Smooth muscle cell of the brain vasculature (primary cell): ENCODE measurements at regions not wholly inside any gene's neighbourhood (a gene's known extent, or its start where the extent isn't known, plus 50 kb on each side); places are given as distances from the start of the nearest gene placed in this dataset.
"Not testable (repeated sequence)": the region's sequence is repeated elsewhere in the genome, so short reads cannot be mapped to it uniquely, and the experiment has no call there.

Experiments used
- DNase-seq: peaks from one replicate; pipeline ENCODE4 v3.0.0-alpha.2; 2012; ENCODE audit warnings: low read depth, low spot score

GRCh38 chr2:88996588-88996987 lies 305.1 kb downstream of the RPIA start:
- not testable (repeated sequence) for DNase-seq

- no peak for DNase-seq
These were observed 307.9 kb downstream of the RPIA start for GRCh38 chr2:88999365-88999764.

- DNase-seq = no peak
These were observed 308.8 kb downstream of the RPIA start for GRCh38 chr2:89000235-89000634.

GRCh38 chr2:89004238-89004637 lies 312.8 kb downstream of the RPIA start:
- DNase-seq = not testable (repeated sequence)

- not testable (repeated sequence) for DNase-seq
These were observed 329.1 kb downstream of the RPIA start for GRCh38 chr2:89020566-89020965.

- DNase-seq = not testable (repeated sequence)
These were observed 334.8 kb downstream of the RPIA start for GRCh38 chr2:89026296-89026695.

GRCh38 chr2:89027115-89027514 lies 335.6 kb downstream of the RPIA start:
- DNase-seq = not testable (repeated sequence)

- DNase-seq = not testable (repeated sequence)
These were observed 336.1 kb downstream of the RPIA start for GRCh38 chr2:89027536-89027935.

- DNase-seq = not testable (repeated sequence)
These were observed 337.8 kb downstream of the RPIA start for GRCh38 chr2:89029257-89029656.

- not testable (repeated sequence) for DNase-seq
These were observed 356.9 kb downstream of the RPIA start for GRCh38 chr2:89048138-89049066.

- DNase-seq = not testable (repeated sequence)
These were observed 367.1 kb downstream of the RPIA start for GRCh38 chr2:89058616-89059015.

GRCh38 chr2:89061174-89061573 lies 369.7 kb downstream of the RPIA start:
- not testable (repeated sequence) for DNase-seq

GRCh38 chr2:89076771-89077170 lies 385.3 kb downstream of the RPIA start:
- not testable (repeated sequence) for DNase-seq

- DNase-seq = not testable (repeated sequence)
These were observed 401.4 kb downstream of the RPIA start for GRCh38 chr2:89092911-89093310.

- not testable (repeated sequence) for DNase-seq
These were observed 403.6 kb downstream of the RPIA start for GRCh38 chr2:89095060-89095459.

- DNase-seq = not testable (repeated sequence)
These were observed 411.1 kb downstream of the RPIA start for GRCh38 chr2:89102587-89102986.

- not testable (repeated sequence) for DNase-seq
These were observed 415.0 kb downstream of the RPIA start for GRCh38 chr2:89106369-89107019.

GRCh38 chr2:89112434-89112833 lies 421.0 kb downstream of the RPIA start:
- DNase-seq = not testable (repeated sequence)

- DNase-seq = not testable (repeated sequence)
These were observed 421.8 kb downstream of the RPIA start for GRCh38 chr2:89113286-89113685.

- not testable (repeated sequence) for DNase-seq
These were observed 438.0 kb downstream of the RPIA start for GRCh38 chr2:89129440-89129839.

- not testable (repeated sequence) for DNase-seq
These were observed 439.3 kb downstream of the RPIA start for GRCh38 chr2:89130665-89131308.

GRCh38 chr2:89142959-89143358 lies 451.5 kb downstream of the RPIA start:
- DNase-seq = not testable (repeated sequence)
